GM13977 (cell line): ENCODE measurements at regions not wholly inside any gene's neighbourhood (a gene's known extent, or its start where the extent isn't known, plus 50 kb on each side); places are given as distances from the start of the nearest gene placed in this dataset.

Experiments
- DNase-seq: peaks from one replicate; pipeline ENCODE4 v3.0.0; 2012; ENCODE audit warnings: low spot score
- in situ Hi-C: fragments of 300-500 bp; cut with MboI; formaldehyde crosslinking; loops from one replicate; pipeline ENCODE4 v1.12.0; 2022; ENCODE audit warnings: low sequenced_read_pairs, low pct_unique_long_range_greater_than_20kb, mixed read lengths, inconsistent platforms; ENCODE audit not compliant: unreplicated experiment
- TF ChIP-seq, protein P1 (sequence below): IDR thresholded peaks from 2 replicates; pipeline ENCODE4 v1.5.1; 2012; ENCODE audit warnings: mild to moderate bottlenecking, control low read depth; ENCODE audit not compliant: insufficient read depth; ENCODE audit errors: extremely low read depth, missing control alignments

DNA sequence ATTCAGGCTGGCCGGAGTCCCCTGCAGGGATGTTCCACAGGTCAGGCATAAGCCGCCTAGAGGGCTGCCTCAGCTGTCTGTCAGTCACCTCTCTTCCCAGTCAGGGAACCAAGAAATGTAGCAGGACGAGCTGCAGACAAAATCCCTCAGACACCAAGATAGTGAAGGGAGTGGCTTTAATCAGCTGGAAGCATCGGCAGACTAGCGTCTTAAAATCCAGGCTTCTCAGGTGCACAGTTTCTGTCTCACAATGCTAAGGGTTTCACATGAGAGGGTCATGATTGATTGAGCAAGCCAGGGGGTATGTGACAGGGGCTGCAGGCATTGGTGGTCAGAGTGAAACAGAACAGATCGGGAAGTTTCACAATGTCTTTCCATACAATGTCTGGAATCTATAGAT, 247.2 kb downstream of the CDH10 start:
- TF ChIP-seq, protein P1, sequence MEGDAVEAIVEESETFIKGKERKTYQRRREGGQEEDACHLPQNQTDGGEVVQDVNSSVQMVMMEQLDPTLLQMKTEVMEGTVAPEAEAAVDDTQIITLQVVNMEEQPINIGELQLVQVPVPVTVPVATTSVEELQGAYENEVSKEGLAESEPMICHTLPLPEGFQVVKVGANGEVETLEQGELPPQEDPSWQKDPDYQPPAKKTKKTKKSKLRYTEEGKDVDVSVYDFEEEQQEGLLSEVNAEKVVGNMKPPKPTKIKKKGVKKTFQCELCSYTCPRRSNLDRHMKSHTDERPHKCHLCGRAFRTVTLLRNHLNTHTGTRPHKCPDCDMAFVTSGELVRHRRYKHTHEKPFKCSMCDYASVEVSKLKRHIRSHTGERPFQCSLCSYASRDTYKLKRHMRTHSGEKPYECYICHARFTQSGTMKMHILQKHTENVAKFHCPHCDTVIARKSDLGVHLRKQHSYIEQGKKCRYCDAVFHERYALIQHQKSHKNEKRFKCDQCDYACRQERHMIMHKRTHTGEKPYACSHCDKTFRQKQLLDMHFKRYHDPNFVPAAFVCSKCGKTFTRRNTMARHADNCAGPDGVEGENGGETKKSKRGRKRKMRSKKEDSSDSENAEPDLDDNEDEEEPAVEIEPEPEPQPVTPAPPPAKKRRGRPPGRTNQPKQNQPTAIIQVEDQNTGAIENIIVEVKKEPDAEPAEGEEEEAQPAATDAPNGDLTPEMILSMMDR = no peak
- in situ Hi-C loops = no loop called here
- no peak for DNase-seq

DNA sequence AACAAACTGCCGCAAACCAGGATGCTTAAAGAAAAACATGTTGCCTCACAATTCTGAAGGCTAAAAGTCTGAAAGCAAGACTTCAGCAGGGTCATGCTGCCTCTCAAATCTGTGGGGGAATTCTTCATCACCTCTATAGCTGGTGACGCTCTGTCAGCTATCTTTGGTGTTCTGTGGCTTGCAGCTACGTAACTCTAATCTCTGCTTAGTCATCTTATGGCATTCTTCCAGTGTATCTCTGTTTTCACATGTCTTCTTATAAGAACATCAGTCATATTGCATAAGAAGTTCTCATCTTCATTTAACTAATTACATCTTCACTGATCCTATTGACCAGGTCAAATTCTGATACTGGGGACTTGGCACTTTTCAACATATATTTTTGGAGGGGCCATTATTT, 243.0 kb downstream of the CDH10 start:
- TF ChIP-seq, protein P1 = no peak
- in situ Hi-C loops = no loop called here
- no peak for DNase-seq

DNA sequence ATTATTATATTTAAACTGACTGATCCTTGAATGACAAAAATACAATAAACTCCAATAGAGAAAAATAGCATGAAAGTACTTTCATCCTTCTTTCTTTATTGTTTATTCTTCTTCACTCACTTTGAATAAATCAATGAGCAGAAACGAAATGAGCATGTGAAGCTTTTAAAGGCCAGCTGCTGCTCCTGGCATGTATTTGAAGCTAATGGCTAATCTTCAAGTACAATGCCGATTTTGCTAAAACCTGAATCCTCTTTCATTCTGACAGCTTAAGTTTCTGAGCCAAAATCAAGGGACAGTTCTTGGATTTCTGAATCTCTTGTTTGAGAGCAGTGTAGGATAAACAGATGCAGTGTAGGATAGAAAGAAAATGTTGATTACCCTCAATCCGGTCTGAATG, 237.3 kb downstream of the CDH10 start:
- in situ Hi-C loops = no loop called here
- DNase-seq = no peak
- TF ChIP-seq, protein P1 = no peak

DNA sequence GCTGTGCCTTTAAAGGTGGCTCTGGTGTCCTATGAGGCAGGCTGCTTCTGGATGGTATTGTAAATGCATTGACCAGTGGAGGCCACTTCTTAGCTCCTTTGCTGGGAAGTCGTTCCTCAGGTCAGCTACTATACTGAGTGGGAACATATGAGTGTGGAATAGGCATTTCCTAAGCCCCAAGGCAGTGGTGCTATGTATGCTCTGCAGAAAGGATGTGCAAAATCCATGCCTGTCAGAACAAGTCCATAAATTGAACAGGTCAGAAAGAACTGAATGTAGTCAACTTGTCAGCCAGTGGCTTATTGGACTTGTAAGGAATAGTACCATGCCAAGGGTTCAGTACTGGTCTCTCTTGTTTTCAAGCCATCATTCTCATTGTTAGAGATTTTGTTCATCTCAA, 216.4 kb downstream of the CDH10 start:
- DNase-seq = no peak
- in situ Hi-C loops = no loop called here
- TF ChIP-seq, protein P1 = no peak

DNA sequence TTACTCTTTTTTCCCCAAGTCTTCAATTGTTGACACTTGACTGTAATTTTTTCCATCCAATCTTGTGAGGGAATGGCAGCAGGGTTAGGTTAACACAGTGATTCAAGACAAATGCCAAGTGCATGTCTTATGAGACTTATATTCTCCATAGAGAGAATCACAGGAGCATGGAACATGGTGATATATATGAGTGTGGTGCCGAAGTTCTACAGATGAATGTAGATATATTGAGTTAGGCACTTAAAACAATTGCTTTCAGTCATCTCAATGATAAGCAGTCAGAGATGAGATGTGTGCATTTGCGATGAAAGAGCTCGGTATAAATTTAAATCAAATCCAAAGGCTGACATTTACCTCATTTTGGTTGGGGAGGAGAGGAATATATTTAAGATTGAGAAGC, 211.2 kb downstream of the CDH10 start:
- in situ Hi-C loops = no loop called here
- DNase-seq = no peak
- TF ChIP-seq, protein P1 = no peak
